Kidney (tissue), 13 donors: ENCODE measurements at regions not wholly inside any gene's neighbourhood (a gene's known extent, or its start where the extent isn't known, plus 50 kb on each side); places are given as distances from the start of the nearest gene placed in this dataset.

ENCODE experiments used
- DNase-seq, 5 donors: peaks; one replicate each; pipeline ENCODE4 v3.0.0-alpha.2; 2013 to 2020
- FAIRE-seq: peaks from 2 replicates; lab custom pipeline; 2012; peaks lifted over from hg19 to GRCh38; lab: Jason Lieb, UNC
- H3K27ac ChIP-seq, 2 donors: one replicate each; pipeline ENCODE4 v1.7.0; 2013; ENCODE audit warnings: low read depth in 2 of 2, low read length in 2 of 2, inconsistent platforms in 1 of 2
- H3K27me3 ChIP-seq: one replicate; pipeline ENCODE4 v1.7.1; 2013; ENCODE audit warnings: low read length, inconsistent platforms; ENCODE audit not compliant: control insufficient read depth, insufficient read depth
- H3K36me3 ChIP-seq, 3 donors: one replicate each; pipeline versions ENCODE4 v1.7.0 to v1.7.1; 2013; ENCODE audit warnings: low read length in 3 of 3, control low read depth in 1 of 3, inconsistent platforms in 1 of 3; ENCODE audit not compliant: insufficient read depth in 3 of 3, control insufficient read depth in 2 of 3
- H3K4me1 ChIP-seq, 3 donors: one replicate each; pipeline versions ENCODE4 v1.7.0 to v1.7.1; 2013; ENCODE audit warnings: low read length in 3 of 3, inconsistent platforms in 1 of 3, low read depth in 1 of 3; ENCODE audit not compliant: control insufficient read depth in 2 of 3, insufficient read depth in 2 of 3
- H3K4me3 ChIP-seq, 3 donors: one replicate each; pipeline versions ENCODE4 v1.7.0 to v1.8.1; 2013; ENCODE audit warnings: low read length in 3 of 3, control low read depth in 1 of 3, inconsistent platforms in 1 of 3
- H3K9ac ChIP-seq, 3 donors: one replicate each; pipeline versions ENCODE4 v1.7.0 to v1.7.1; 2013; ENCODE audit warnings: low read length in 3 of 3, control low read depth in 1 of 3, inconsistent platforms in 1 of 3
- H3K9me3 ChIP-seq, 3 donors: one replicate each; pipeline versions ENCODE4 v1.7.0 to v1.7.1; 2013; ENCODE audit warnings: low read length in 3 of 3, control low read depth in 1 of 3, inconsistent platforms in 1 of 3; ENCODE audit not compliant: control insufficient read depth in 2 of 3, insufficient read depth in 1 of 3
- CTCF ChIP-seq: IDR thresholded peaks from 3 replicates; pipeline ENCODE4 v1.5.1; 2012; ENCODE audit warnings: mild to moderate bottlenecking, moderate library complexity, borderline replicate concordance; ENCODE audit not compliant: insufficient read depth; ENCODE audit errors: extremely low read depth
- intact Hi-C: fragments of 100-400 bp; cut with DNase I; formaldehyde crosslinking; loops from one replicate; pipeline ENCODE4 v1.11.1; 2022
- donor health status: control.
- donor health status: control.
- donor health status: control.
- donor health status: control.
- donor health status: control.
- donor health status: DM: yes; HTN: yes; CAD: no.
- donor health status: Normal renal cell carcinoma (clear cell type).

- H3K4me3 ChIP-seq: no peak overlapping the region
- no peaks in the 10 kb centered on the region for H3K27me3 ChIP-seq
- H3K36me3 ChIP-seq: no peaks in the 10 kb centered on the region
- intact Hi-C loops: no loop called here
- H3K27ac ChIP-seq: no peak overlapping the region
- no peak for TF ChIP-seq CTCF
- no peak overlapping the region for H3K9ac ChIP-seq
- DNase-seq: no peak
- H3K9me3 ChIP-seq: no peaks in the 10 kb centered on the region
- no peak for FAIRE-seq
- H3K4me1 ChIP-seq: peaks cover 0 to 12% (median 4%) of the 10 kb centered on the region in 3 donors
These were observed 107.2 kb upstream of the EEPD1 start for GRCh38 chr7:36045830-36046341.

DNA sequence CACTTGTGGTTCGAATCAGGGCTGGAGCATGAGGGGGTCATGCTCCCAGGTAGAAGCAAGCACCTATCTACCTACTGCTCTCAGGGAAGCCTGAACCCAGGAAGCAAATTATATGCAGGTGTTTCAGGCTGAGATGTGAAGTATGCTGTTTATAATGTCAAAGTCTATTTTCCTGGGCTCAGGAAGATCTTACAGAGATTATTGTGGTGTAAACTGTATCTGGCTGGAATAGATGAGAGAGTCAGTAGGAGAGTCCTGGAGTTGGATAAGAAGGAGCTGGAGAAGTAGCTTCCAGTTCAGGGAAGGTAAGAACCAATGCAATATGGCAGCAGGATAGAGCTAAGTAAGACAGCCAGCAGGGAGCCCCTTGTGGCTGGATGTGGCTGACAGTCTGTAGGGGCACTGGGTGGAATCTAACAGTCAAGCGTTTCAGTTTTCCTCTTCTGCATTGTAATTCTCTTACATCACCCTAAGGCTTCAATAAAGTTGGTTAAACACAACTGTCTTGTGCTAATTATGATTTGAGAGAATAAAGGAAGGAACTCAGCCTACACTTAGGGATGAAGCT, 105.9 kb upstream of the EEPD1 start:
- Histone ChIP-seq H3K36me3 (no peaks in the 10 kb centered on the region), H3K4me3 (no peak overlapping the region), H3K9me3 (no peaks in the 10 kb centered on the region), H3K4me1 (peaks cover 0 to 12% (median 4%) of the 10 kb centered on the region in 3 donors), H3K27me3 (no peaks in the 10 kb centered on the region), H3K27ac (no peak overlapping the region), H3K9ac (no peak overlapping the region)
- intact Hi-C loops: no loop called here
- FAIRE-seq: no peak
- DNase-seq: no peak
- TF ChIP-seq CTCF: no peak

- FAIRE-seq: no peak
These were observed 104.7 kb upstream of the EEPD1 start for GRCh38 chr7:36048141-36048901.

More at GRCh38 chr7:36048141-36048901, 104.7 kb upstream of the EEPD1 start:
- no peak for TF ChIP-seq CTCF
- Histone ChIP-seq H3K27ac (no peak overlapping the region), H3K9me3 (no peaks in the 10 kb centered on the region), H3K27me3 (no peaks in the 10 kb centered on the region), H3K36me3 (no peaks in the 10 kb centered on the region), H3K4me1 (peaks cover 0 to 12% (median 4%) of the 10 kb centered on the region in 3 donors), H3K9ac (no peak overlapping the region), H3K4me3 (no peak overlapping the region)
- intact Hi-C loops: no loop called here
- DNase-seq: no peak
